KG1 (cell line): ENCODE measurements at regions not wholly inside any gene's neighbourhood (a gene's known extent, or its start where the extent isn't known, plus 50 kb on each side); places are given as distances from the start of the nearest gene placed in this dataset.

Source experiments
- DNase-seq: peaks from one replicate; lab custom pipeline; 2025; lab: John Stamatoyannopoulos, UW

GRCh38 chr3:124663690-124664089 lies 66.6 kb upstream of the UMPS start:
- DNase-seq = no peak

DNA sequence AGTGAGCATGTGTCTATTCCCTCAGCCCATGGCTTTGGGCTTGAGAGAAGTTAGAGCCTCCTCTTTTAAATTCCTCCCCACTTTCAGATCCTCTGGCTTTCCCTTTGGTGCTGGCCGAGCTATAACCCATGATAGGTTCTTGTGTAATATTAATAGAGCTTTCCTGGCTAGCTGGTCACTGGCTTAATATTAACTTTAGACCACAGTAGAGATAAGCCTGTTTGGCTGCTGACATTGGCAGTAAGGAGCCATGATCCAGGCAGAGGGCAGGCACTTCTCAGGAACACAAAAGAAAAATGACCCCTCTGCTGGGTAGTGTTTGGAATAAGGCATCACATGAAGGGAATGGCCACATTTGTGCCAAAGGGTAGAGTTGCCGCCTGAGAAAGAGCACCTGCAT lies 65.4 kb upstream of the UMPS start:
- no peak for DNase-seq

DNA sequence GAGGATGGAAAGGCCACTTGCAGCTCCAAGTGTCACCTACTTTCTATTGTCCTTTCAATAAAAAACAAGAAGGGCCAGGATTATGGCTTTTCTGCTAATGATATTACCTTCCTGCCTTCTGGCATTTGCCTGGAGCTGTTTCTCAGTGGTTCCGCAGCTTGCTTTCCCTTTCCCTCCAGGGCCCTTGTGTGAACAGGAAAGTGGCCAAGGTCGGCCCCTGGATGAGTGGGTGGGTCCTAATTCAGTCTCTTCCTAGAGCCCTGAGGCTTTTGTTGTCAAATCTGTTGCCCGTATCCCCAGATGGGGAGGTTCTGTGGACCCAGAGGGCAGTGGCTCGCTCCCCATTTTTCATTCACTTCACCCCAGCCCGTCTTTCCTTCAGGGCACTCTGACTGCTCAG lies 64.2 kb upstream of the UMPS start:
- DNase-seq = no peak

GRCh38 chr3:124669470-124669869 lies 60.8 kb upstream of the UMPS start:
- DNase-seq = no peak

DNA sequence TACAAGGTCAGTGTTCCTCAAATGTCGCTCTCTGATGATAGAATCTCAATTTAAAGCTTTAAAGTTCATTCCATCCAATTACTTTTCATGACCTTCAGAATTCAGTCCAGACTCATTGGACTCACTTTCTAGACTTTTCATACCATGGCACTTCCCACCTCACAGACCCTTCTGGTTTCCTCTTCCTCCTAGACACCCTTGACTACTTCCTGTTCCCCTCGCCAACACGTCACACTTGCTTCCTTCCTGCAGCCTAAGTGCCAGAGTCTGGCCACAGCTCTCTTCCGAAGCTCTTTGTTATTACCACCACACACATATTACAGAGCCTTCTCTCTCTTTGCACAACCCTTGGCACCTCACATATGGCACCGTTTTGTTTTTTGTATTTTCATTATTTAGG lies 59.1 kb upstream of the UMPS start:
- peak; percentile 42 for DNase-seq

- no peak for DNase-seq
Observed at GRCh38 chr3:124674336-124674735, 55.9 kb upstream of the UMPS start.

DNA sequence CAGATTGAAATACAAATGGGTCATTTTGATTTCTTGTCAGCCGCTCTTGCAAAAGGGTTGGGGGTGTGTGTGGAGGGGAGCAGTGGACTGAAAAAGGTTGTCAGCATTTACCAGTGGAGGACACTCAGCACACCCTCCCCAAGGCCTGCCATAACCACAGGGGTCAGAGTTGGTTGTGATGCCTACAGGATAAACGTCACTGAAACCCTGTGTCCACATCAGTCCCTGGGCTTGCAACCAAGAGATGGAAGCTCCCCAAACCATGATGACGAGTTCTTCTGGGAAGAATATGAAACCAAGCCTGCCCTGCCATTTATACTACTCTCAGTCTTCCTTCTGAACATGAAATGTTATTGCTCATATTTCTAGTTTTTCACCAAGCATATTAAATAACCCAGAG lies 54.0 kb upstream of the UMPS start:
- DNase-seq = no peak

- no peak for DNase-seq
Observed at GRCh38 chr3:124679048-124679638, 51.1 kb upstream of the UMPS start.
